ENCODE measurements at regions not wholly inside any gene's neighbourhood (a gene's known extent, or its start where the extent isn't known, plus 50 kb on each side); places are given as distances from the start of the nearest gene placed in this dataset.
A peak's percentile ranks its signal among the peaks of the same experiment; 100 is the strongest.

- no peaks in the 10 kb centered on the region for H3K9me3 Mint-ChIP-seq
- H3K27ac Mint-ChIP-seq, result no peak overlapping the region
- H3K27me3 Mint-ChIP-seq, result no peaks in the 10 kb centered on the region
- no peak for ATAC-seq
- no peak for DNase-seq
- no peaks in the 10 kb centered on the region for H3K36me3 Mint-ChIP-seq (ENCODE audit: low read depth)
- no peak overlapping the region for H3K4me3 Mint-ChIP-seq
- no peaks in the 10 kb centered on the region for H3K4me1 Mint-ChIP-seq
Observed at GRCh38 chr7:33766405-33766804, 138.9 kb upstream of the BMPER start.

GRCh38 chr7:33769930-33770329, 135.4 kb upstream of the BMPER start:
- no peaks in the 10 kb centered on the region for H3K9me3 Mint-ChIP-seq
- no peak overlapping the region for H3K4me3 Mint-ChIP-seq
- ATAC-seq, result no peak
- H3K27ac Mint-ChIP-seq, result no peak overlapping the region
- no peak for DNase-seq
- peaks cover 2% of the 10 kb centered on the region for H3K4me1 Mint-ChIP-seq
- no peaks in the 10 kb centered on the region for H3K36me3 Mint-ChIP-seq (ENCODE audit: low read depth)
- no peaks in the 10 kb centered on the region for H3K27me3 Mint-ChIP-seq

- no peaks in the 10 kb centered on the region for H3K9me3 Mint-ChIP-seq
Observed at GRCh38 chr7:33770576-33770975, 134.8 kb upstream of the BMPER start.

GRCh38 chr7:33771422-33771821, 133.9 kb upstream of the BMPER start:
- H3K4me1 Mint-ChIP-seq, result peaks cover 2% of the 10 kb centered on the region
- H3K27ac Mint-ChIP-seq, result no peak overlapping the region
- H3K36me3 Mint-ChIP-seq (ENCODE audit: low read depth), result no peaks in the 10 kb centered on the region
- no peaks in the 10 kb centered on the region for H3K9me3 Mint-ChIP-seq
- DNase-seq (no peak), ATAC-seq (no peak)
- H3K27me3 Mint-ChIP-seq, result no peaks in the 10 kb centered on the region
- no peak overlapping the region for H3K4me3 Mint-ChIP-seq

More at GRCh38 chr7:33770576-33770975, 134.8 kb upstream of the BMPER start:
- Mint-ChIP-seq H3K4me1 (peaks cover 2% of the 10 kb centered on the region), H3K4me3 (no peak overlapping the region), H3K27me3 (no peaks in the 10 kb centered on the region), H3K36me3 (ENCODE audit: low read depth) (no peaks in the 10 kb centered on the region), H3K27ac (no peak overlapping the region)
- ATAC-seq (no peak), DNase-seq (no peak)

GRCh38 chr7:33773053-33773452, 132.3 kb upstream of the BMPER start:
- no peak overlapping the region for H3K27ac Mint-ChIP-seq
- no peaks in the 10 kb centered on the region for H3K27me3 Mint-ChIP-seq
- peak; percentile 53 for ATAC-seq
- no peak for DNase-seq
- peaks cover 2% of the 10 kb centered on the region for H3K4me1 Mint-ChIP-seq
- no peaks in the 10 kb centered on the region for H3K36me3 Mint-ChIP-seq (ENCODE audit: low read depth)
- no peak overlapping the region for H3K4me3 Mint-ChIP-seq
- H3K9me3 Mint-ChIP-seq, result no peaks in the 10 kb centered on the region

- ATAC-seq (no peak), DNase-seq (no peak)
- no peaks in the 10 kb centered on the region for H3K36me3 Mint-ChIP-seq (ENCODE audit: low read depth)
- no peaks in the 10 kb centered on the region for H3K27me3 Mint-ChIP-seq
- H3K9me3 Mint-ChIP-seq, result no peaks in the 10 kb centered on the region
- no peak overlapping the region for H3K27ac Mint-ChIP-seq
- H3K4me3 Mint-ChIP-seq, result no peak overlapping the region
- H3K4me1 Mint-ChIP-seq, result peaks cover 2% of the 10 kb centered on the region
Observed at GRCh38 chr7:33774762-33775523, 130.4 kb upstream of the BMPER start.

- peaks cover 2% of the 10 kb centered on the region for H3K4me1 Mint-ChIP-seq
- DNase-seq, result no peak
- no peaks in the 10 kb centered on the region for H3K27me3 Mint-ChIP-seq
- no peaks in the 10 kb centered on the region for H3K9me3 Mint-ChIP-seq
- H3K27ac Mint-ChIP-seq, result no peak overlapping the region
- H3K36me3 Mint-ChIP-seq (ENCODE audit: low read depth), result no peaks in the 10 kb centered on the region
- no peak for ATAC-seq
- H3K4me3 Mint-ChIP-seq, result no peak overlapping the region
Observed at GRCh38 chr7:33775790-33776189, 129.5 kb upstream of the BMPER start.

GRCh38 chr7:33776788-33777187, 128.6 kb upstream of the BMPER start:
- Mint-ChIP-seq H3K9me3 (no peaks in the 10 kb centered on the region), H3K36me3 (ENCODE audit: low read depth) (no peaks in the 10 kb centered on the region), H3K4me3 (no peak overlapping the region), H3K4me1 (peaks cover 2% of the 10 kb centered on the region), H3K27ac (no peak overlapping the region), H3K27me3 (no peaks in the 10 kb centered on the region)
- no peak for ATAC-seq
- no peak for DNase-seq

GRCh38 chr7:33778195-33778594, 127.1 kb upstream of the BMPER start:
- ATAC-seq, result no peak
- Mint-ChIP-seq H3K27ac (no peak overlapping the region), H3K4me1 (no peaks in the 10 kb centered on the region)

GRCh38 chr7:33779216-33779615, 126.1 kb upstream of the BMPER start:
- Mint-ChIP-seq H3K27ac (no peak overlapping the region), H3K4me3 (no peak overlapping the region), H3K4me1 (no peaks in the 10 kb centered on the region), H3K27me3 (no peaks in the 10 kb centered on the region), H3K36me3 (ENCODE audit: low read depth) (no peaks in the 10 kb centered on the region), H3K9me3 (no peaks in the 10 kb centered on the region)
- no peak for DNase-seq
- ATAC-seq, result no peak

More at GRCh38 chr7:33778195-33778594, 127.1 kb upstream of the BMPER start:
- H3K27me3 Mint-ChIP-seq, result no peaks in the 10 kb centered on the region
- DNase-seq, result no peak
- no peaks in the 10 kb centered on the region for H3K9me3 Mint-ChIP-seq
- H3K4me3 Mint-ChIP-seq, result no peak overlapping the region
- H3K36me3 Mint-ChIP-seq (ENCODE audit: low read depth), result no peaks in the 10 kb centered on the region

- DNase-seq (no peak), ATAC-seq (no peak)
- Mint-ChIP-seq H3K4me1 (no peaks in the 10 kb centered on the region), H3K36me3 (ENCODE audit: low read depth) (no peaks in the 10 kb centered on the region), H3K4me3 (no peak overlapping the region), H3K9me3 (no peaks in the 10 kb centered on the region), H3K27me3 (no peaks in the 10 kb centered on the region), H3K27ac (no peak overlapping the region)
Observed at GRCh38 chr7:33781167-33781566, 124.2 kb upstream of the BMPER start.

- no peaks in the 10 kb centered on the region for H3K9me3 Mint-ChIP-seq
- no peak for ATAC-seq
- H3K4me1 Mint-ChIP-seq, result no peaks in the 10 kb centered on the region
- H3K36me3 Mint-ChIP-seq (ENCODE audit: low read depth), result no peaks in the 10 kb centered on the region
- H3K27ac Mint-ChIP-seq, result no peak overlapping the region
- H3K4me3 Mint-ChIP-seq, result no peak overlapping the region
- no peaks in the 10 kb centered on the region for H3K27me3 Mint-ChIP-seq
- no peak for DNase-seq
Observed at GRCh38 chr7:33781796-33782195, 123.5 kb upstream of the BMPER start.

- no peak overlapping the region for H3K27ac Mint-ChIP-seq
- DNase-seq (no peak), ATAC-seq (no peak)
- no peaks in the 10 kb centered on the region for H3K36me3 Mint-ChIP-seq (ENCODE audit: low read depth)
- H3K9me3 Mint-ChIP-seq, result no peaks in the 10 kb centered on the region
- no peaks in the 10 kb centered on the region for H3K27me3 Mint-ChIP-seq
- no peak overlapping the region for H3K4me3 Mint-ChIP-seq
- H3K4me1 Mint-ChIP-seq, result no peaks in the 10 kb centered on the region
Observed at GRCh38 chr7:33784000-33784399, 121.3 kb upstream of the BMPER start.

- H3K4me1 Mint-ChIP-seq, result no peaks in the 10 kb centered on the region
- no peaks in the 10 kb centered on the region for H3K9me3 Mint-ChIP-seq
- ATAC-seq (no peak), DNase-seq (no peak)
- no peaks in the 10 kb centered on the region for H3K36me3 Mint-ChIP-seq (ENCODE audit: low read depth)
- no peak overlapping the region for H3K27ac Mint-ChIP-seq
- no peak overlapping the region for H3K4me3 Mint-ChIP-seq
- no peaks in the 10 kb centered on the region for H3K27me3 Mint-ChIP-seq
Observed at GRCh38 chr7:33788531-33788930, 116.8 kb upstream of the BMPER start.

GRCh38 chr7:33789871-33790630, 115.3 kb upstream of the BMPER start:
- Mint-ChIP-seq H3K4me3 (no peak overlapping the region), H3K9me3 (no peaks in the 10 kb centered on the region)
- no peak for ATAC-seq

More at GRCh38 chr7:33789871-33790630, 115.3 kb upstream of the BMPER start:
- Mint-ChIP-seq H3K27ac (no peak overlapping the region), H3K4me1 (no peaks in the 10 kb centered on the region), H3K36me3 (ENCODE audit: low read depth) (no peaks in the 10 kb centered on the region), H3K27me3 (no peaks in the 10 kb centered on the region)
- DNase-seq, result no peak
